Esophagus muscularis mucosa (tissue), 4 donors: ENCODE measurements at regions not wholly inside any gene's neighbourhood (a gene's known extent, or its start where the extent isn't known, plus 50 kb on each side); places are given as distances from the start of the nearest gene placed in this dataset.

Experiments used
- EP300 ChIP-seq: sonication (generic); formaldehyde crosslinking; IDR thresholded peaks from one replicate; pipeline ENCODE4 v1.6.1; 2017; ENCODE audit warnings: antibody characterized with exemption
- POLR2A ChIP-seq: fragments of 450-650 bp; IDR thresholded peaks from one replicate; pipeline ENCODE4 v1.6.1; 2017; ENCODE audit warnings: antibody characterized with exemption, moderate library complexity, mild to moderate bottlenecking, low read depth
- POLR2AphosphoS5 ChIP-seq, 2 donors: sonication (generic); formaldehyde crosslinking; IDR thresholded peaks; one replicate each; pipeline ENCODE4 v1.6.1; 2017; ENCODE audit warnings: antibody characterized with exemption in 2 of 2
- TF ChIP-seq, protein P1 (sequence below), 3 experiments: fragments of 200-600 bp in 2 of 3; fragments of 450-650 bp in 1 of 3; sonication (generic) in 2 of 3; IDR thresholded peaks; one replicate each; pipeline ENCODE4 v1.5.1; 2017 to 2019; ENCODE audit warnings: antibody characterized with exemption in 3 of 3, mild to moderate bottlenecking in 2 of 3, moderate library complexity in 1 of 3

- TF ChIP-seq, protein P1, sequence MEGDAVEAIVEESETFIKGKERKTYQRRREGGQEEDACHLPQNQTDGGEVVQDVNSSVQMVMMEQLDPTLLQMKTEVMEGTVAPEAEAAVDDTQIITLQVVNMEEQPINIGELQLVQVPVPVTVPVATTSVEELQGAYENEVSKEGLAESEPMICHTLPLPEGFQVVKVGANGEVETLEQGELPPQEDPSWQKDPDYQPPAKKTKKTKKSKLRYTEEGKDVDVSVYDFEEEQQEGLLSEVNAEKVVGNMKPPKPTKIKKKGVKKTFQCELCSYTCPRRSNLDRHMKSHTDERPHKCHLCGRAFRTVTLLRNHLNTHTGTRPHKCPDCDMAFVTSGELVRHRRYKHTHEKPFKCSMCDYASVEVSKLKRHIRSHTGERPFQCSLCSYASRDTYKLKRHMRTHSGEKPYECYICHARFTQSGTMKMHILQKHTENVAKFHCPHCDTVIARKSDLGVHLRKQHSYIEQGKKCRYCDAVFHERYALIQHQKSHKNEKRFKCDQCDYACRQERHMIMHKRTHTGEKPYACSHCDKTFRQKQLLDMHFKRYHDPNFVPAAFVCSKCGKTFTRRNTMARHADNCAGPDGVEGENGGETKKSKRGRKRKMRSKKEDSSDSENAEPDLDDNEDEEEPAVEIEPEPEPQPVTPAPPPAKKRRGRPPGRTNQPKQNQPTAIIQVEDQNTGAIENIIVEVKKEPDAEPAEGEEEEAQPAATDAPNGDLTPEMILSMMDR (IDR thresholded peaks at IDR 0.05) = no peak
- no peak for TF ChIP-seq EP300
- TF ChIP-seq POLR2A = no peak
- no peak for TF ChIP-seq POLR2AphosphoS5 (IDR thresholded peaks at IDR 0.05)
Measured at GRCh38 chr6:143614235-143614634, 63.5 kb upstream of the PHACTR2 start.
